ENCODE measurements at regions not wholly inside any gene's neighbourhood (a gene's known extent, or its start where the extent isn't known, plus 50 kb on each side); places are given as distances from the start of the nearest gene placed in this dataset.

GRCh38 chr2:128380961-128381938 is 62.6 kb upstream of the HS6ST1 start:
- no peak for DNase-seq

GRCh38 chr2:128384446-128384845 is 65.8 kb upstream of the HS6ST1 start:
- no peak for DNase-seq

- no peak for DNase-seq
Observed at GRCh38 chr2:128384956-128385355, 66.3 kb upstream of the HS6ST1 start.

- no peak for DNase-seq
Observed at GRCh38 chr2:128385365-128385764, 66.7 kb upstream of the HS6ST1 start.

- DNase-seq: no peak
Observed at GRCh38 chr2:128386066-128386465, 67.4 kb upstream of the HS6ST1 start.

GRCh38 chr2:128388499-128388941 is 69.9 kb upstream of the HS6ST1 start:
- DNase-seq: no peak

- DNase-seq: no peak
Observed at GRCh38 chr2:128389388-128390086, 70.9 kb upstream of the HS6ST1 start.

- no peak for DNase-seq
Observed at GRCh38 chr2:128390256-128390990, 71.8 kb upstream of the HS6ST1 start.

GRCh38 chr2:128390991-128391630 is 72.4 kb upstream of the HS6ST1 start:
- DNase-seq: no peak

GRCh38 chr2:128391679-128392078 is 73.0 kb upstream of the HS6ST1 start:
- no peak for DNase-seq

- DNase-seq: no peak
Observed at GRCh38 chr2:128392207-128392606, 73.5 kb upstream of the HS6ST1 start.

GRCh38 chr2:128394007-128394730 is 75.5 kb upstream of the HS6ST1 start:
- no peak for DNase-seq

GRCh38 chr2:128395196-128395595 is 76.5 kb upstream of the HS6ST1 start:
- DNase-seq: no peak

- DNase-seq: no peak
Observed at GRCh38 chr2:128395640-128396499, 77.2 kb upstream of the HS6ST1 start.

- DNase-seq: no peak
Observed at GRCh38 chr2:128396500-128396891, 77.8 kb upstream of the HS6ST1 start.

GRCh38 chr2:128396946-128397345 is 78.3 kb upstream of the HS6ST1 start:
- DNase-seq: no peak

GRCh38 chr2:128399256-128399655 is 80.6 kb upstream of the HS6ST1 start:
- DNase-seq: no peak

GRCh38 chr2:128399690-128400291 is 81.1 kb upstream of the HS6ST1 start:
- no peak for DNase-seq

GRCh38 chr2:128401680-128402079 is 83.0 kb upstream of the HS6ST1 start:
- no peak for DNase-seq

- DNase-seq: no peak
Observed at GRCh38 chr2:128402911-128403670, 84.4 kb upstream of the HS6ST1 start.
